Choroid plexus epithelial cell (primary cell): ENCODE measurements at regions not wholly inside any gene's neighbourhood (a gene's known extent, or its start where the extent isn't known, plus 50 kb on each side); places are given as distances from the start of the nearest gene placed in this dataset.

Source experiments
- DNase-seq: peaks from one replicate; pipeline ENCODE4 v3.0.0-alpha.2; 2010; ENCODE audit warnings: low read depth
- H3K4me3 ChIP-seq: 2 replicates; pipeline ENCODE4 v1.5.1; 2011; ENCODE audit warnings: low read depth, mild to moderate bottlenecking, control low read depth, low read length, moderate library complexity
- TF ChIP-seq, protein P1 (sequence below): conservative IDR thresholded peaks from 2 replicates; pipeline ENCODE4 v1.5.1; 2011; ENCODE audit warnings: low read depth, mild to moderate bottlenecking, control low read depth, inconsistent platforms, low read length, moderate library complexity

DNA sequence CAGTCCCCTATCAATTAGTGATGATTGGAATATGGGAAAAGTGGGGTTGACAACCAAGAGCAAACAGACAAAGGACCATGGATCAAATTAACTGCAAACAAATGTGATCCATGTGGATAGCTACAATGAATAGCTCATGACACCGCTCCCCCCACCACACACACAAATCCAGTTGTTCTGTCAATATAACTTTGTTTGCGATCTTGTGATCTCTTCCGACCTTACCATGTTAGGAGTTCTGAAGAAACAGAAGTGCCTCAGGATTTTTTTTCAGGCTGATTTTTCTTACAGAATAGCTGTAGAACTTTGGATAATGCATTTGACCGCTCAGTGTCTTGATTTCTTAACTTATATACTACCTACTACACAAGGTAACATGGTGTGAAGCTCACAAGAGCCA, 116.6 kb downstream of the SH2D1A start:
- TF ChIP-seq, protein P1, sequence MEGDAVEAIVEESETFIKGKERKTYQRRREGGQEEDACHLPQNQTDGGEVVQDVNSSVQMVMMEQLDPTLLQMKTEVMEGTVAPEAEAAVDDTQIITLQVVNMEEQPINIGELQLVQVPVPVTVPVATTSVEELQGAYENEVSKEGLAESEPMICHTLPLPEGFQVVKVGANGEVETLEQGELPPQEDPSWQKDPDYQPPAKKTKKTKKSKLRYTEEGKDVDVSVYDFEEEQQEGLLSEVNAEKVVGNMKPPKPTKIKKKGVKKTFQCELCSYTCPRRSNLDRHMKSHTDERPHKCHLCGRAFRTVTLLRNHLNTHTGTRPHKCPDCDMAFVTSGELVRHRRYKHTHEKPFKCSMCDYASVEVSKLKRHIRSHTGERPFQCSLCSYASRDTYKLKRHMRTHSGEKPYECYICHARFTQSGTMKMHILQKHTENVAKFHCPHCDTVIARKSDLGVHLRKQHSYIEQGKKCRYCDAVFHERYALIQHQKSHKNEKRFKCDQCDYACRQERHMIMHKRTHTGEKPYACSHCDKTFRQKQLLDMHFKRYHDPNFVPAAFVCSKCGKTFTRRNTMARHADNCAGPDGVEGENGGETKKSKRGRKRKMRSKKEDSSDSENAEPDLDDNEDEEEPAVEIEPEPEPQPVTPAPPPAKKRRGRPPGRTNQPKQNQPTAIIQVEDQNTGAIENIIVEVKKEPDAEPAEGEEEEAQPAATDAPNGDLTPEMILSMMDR: no peak
- DNase-seq: no peak
- no peak overlapping the region for H3K4me3 ChIP-seq

DNA sequence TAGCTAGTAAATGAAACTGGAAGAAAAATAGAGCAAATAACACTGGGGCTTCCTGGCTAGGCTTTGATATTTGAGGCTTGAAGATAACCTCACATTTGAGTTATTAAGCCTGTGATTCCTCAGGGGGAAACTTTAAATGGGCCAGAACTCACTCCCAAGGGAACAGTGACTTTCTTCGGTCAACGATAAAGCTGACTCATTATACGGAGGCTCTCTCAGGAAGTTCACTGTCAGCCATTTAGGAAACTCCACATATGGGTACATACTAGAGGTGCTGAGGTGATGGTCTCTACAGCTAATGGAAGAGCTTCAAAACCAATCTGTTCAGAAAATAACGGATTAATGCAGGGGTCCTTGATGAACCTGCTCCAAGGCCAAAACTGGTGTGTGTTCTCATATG, 120.8 kb downstream of the SH2D1A start:
- TF ChIP-seq, protein P1: no peak
- DNase-seq: no peak

DNA sequence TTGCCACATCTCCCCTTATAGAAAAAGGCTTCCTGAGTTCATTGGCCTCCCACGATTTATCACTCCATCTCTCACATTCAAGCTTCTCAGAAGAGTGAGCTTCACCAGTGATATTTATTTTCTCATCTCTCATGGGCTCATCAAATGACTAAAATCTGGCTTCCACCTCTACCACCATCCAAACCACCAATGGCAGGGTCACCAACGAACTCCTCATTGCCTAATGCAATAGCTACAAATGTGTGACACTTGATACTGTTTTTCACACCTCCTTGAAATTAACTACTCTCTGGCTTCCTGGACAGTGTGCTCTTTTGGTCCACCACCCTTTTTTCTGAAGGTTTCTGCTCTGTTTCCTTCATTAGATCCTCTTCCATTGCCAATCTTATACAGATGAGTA, 129.0 kb downstream of the SH2D1A start:
- DNase-seq: no peak
- H3K4me3 ChIP-seq: no peak overlapping the region
- TF ChIP-seq, protein P1: no peak

More for the DNA sequence above, 120.8 kb downstream of the SH2D1A start:
- H3K4me3 ChIP-seq: no peak overlapping the region

DNA sequence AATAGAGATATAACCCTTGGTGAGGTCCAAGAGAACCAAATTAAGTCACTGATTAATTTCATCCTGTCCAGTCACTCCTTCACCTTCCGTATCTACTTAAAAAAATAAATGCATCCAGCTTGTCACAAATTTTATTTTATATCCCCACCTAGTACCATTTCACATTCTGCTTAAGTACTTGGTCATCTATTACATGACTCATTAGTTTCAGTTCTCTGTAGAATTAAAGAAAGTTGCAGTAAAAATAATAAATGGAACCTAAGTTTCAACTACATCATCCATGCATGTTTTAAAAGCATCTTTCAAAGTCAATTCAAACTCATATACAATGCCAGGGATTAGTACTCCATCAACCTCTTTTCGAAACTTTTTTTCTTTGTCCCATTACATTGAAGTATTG, 130.2 kb downstream of the SH2D1A start:
- TF ChIP-seq, protein P1: no peak
- no peak overlapping the region for H3K4me3 ChIP-seq
- no peak for DNase-seq

DNA sequence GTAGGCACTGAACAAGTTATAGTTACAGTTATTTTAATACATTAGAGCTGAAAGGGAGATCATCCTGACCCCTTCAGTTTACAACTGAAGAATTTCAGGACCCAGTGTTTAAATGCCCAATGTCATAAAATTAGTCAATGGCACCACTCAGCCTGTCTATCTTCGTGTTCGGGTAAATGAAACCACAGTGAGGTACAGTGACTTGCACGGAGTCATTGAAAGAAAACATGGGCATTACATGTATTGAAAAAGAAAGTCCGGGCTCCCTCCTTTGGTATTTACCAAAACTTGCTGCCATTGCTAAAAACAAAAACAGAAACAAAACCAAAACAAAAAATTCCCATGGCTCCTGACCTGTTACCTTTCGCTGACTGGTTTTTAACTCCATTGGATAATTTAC, 131.7 kb downstream of the SH2D1A start:
- no peak overlapping the region for H3K4me3 ChIP-seq
- DNase-seq: no peak
- TF ChIP-seq, protein P1: no peak

DNA sequence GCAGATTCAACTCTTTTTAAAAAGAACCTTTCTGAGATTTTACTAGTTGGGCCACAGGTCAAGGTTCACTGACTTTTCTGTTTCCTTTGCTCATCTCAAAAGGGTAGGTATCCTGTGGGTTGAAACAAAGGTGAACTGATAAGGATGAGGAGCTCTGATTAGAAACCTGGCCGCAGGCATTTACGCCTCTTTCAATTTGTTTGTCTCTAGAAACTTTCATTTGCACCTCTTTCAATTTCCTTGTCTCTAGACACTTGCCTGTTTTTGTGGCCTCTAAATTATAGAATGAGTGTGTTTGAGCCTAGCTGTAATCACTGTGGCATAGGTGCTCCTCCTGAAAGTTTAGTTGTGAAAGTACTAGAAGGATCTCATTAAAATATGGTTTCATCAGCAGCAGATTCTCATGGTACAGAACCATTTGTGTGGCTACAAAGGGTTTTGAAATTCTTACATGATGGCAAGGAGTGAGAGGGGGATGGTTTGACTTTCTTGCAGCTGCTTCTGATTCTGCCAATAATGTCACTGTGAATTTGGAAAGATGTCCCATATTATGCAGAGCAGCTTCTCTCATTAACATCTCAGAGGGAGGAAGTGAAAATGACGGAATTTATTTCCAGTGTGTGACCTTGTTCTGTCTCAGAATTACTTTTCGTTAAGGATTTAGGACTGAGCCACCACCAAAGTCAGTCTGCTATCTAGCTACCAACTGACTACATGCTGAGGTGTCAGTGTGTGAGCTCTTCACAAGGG, 142.2 kb downstream of the SH2D1A start:
- DNase-seq: no peak
- TF ChIP-seq, protein P1: no peak
- no peak overlapping the region for H3K4me3 ChIP-seq

DNA sequence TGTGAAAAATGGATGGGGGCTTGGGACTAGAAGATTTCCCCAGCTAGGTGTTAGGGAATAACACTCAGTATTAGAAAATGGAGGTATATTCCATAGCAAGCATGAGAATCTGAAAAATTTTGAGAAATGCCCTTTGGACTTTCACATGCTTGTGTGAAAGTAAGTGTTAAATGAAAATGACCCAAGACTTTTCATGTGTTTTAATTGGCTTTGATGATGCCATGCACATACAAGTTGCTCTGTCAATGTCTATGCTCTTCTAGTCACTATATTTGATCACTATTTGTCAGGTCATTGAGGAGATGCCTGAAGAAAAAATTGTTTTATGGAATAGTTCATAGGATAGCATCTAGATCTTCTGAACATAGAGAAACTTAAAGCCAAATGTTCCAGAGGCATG, 147.6 kb downstream of the SH2D1A start:
- no peak for DNase-seq
- TF ChIP-seq, protein P1: no peak
- no peak overlapping the region for H3K4me3 ChIP-seq
